Endodermal cell (in vitro differentiated cells): ENCODE measurements at regions not wholly inside any gene's neighbourhood (a gene's known extent, or its start where the extent isn't known, plus 50 kb on each side); places are given as distances from the start of the nearest gene placed in this dataset.

Source experiments
- DNase-seq: peaks from one replicate; pipeline ENCODE4 v3.0.0-alpha.2; 2017
- H3K27ac ChIP-seq: 2 replicates; pipeline ENCODE4 v1.5.1; 2013; ENCODE audit warnings: mild to moderate bottlenecking, low read depth, low read length, moderate library complexity
- H3K27me3 ChIP-seq: 2 replicates; pipeline ENCODE4 v1.6.1; 2013; ENCODE audit warnings: mild to moderate bottlenecking, low read length, moderate library complexity; ENCODE audit not compliant: insufficient read depth, control insufficient read depth, poor library complexity, severe bottlenecking
- H3K36me3 ChIP-seq: 2 replicates; pipeline ENCODE4 v1.7.0; 2013; ENCODE audit warnings: mild to moderate bottlenecking, low read length, moderate library complexity; ENCODE audit not compliant: control insufficient read depth, insufficient read depth
- H3K4me1 ChIP-seq: one replicate; pipeline ENCODE4 v1.7.0; 2013; ENCODE audit warnings: low read length; ENCODE audit not compliant: control insufficient read depth, insufficient read depth
- H3K4me3 ChIP-seq: 2 replicates; pipeline ENCODE4 v1.5.1; 2013; ENCODE audit warnings: mild to moderate bottlenecking, low read length, moderate library complexity
- H3K9ac ChIP-seq: 2 replicates; pipeline ENCODE4 v1.6.1; 2013; ENCODE audit warnings: mild to moderate bottlenecking, low read length, moderate library complexity; ENCODE audit not compliant: poor library complexity, severe bottlenecking; ENCODE audit errors: extremely low read depth
- H3K9me3 ChIP-seq: 2 replicates; pipeline ENCODE4 v1.6.1; 2013; ENCODE audit warnings: mild to moderate bottlenecking, low read length, moderate library complexity; ENCODE audit not compliant: control insufficient read depth
- H3K27ac Mint-ChIP-seq: 2 replicates; pipeline ENCODE4 v1.8.0; 2020; ENCODE audit warnings: mixed read lengths
- H3K27me3 Mint-ChIP-seq: 2 replicates; pipeline ENCODE4 v1.8.0; 2021; ENCODE audit warnings: mild to moderate bottlenecking, mixed read lengths; ENCODE audit not compliant: insufficient read depth
- H3K36me3 Mint-ChIP-seq: 2 replicates; pipeline ENCODE4 v1.8.0; 2020; ENCODE audit warnings: low read depth, mixed read lengths
- H3K4me1 Mint-ChIP-seq: 2 replicates; pipeline ENCODE4 v1.8.0; 2020; ENCODE audit warnings: mixed read lengths
- H3K4me3 Mint-ChIP-seq: 2 replicates; pipeline ENCODE4 v1.8.0; 2020; ENCODE audit warnings: mild to moderate bottlenecking, moderate library complexity, mixed read lengths
- H3K9me3 Mint-ChIP-seq: 2 replicates; pipeline ENCODE4 v1.8.0; 2020; ENCODE audit warnings: mild to moderate bottlenecking, mixed read lengths
- WGBS, 2 experiments: methylation state at CpG; one replicate each; pipeline versions ENCODE4 v1.1.5 to v1.1.7; 2013; ENCODE audit warnings: missing lambda C conversion rate in 2 of 2, mixed read lengths in 1 of 2; ENCODE audit not compliant: insufficient coverage in 1 of 2, insufficient read length in 1 of 2; 5-methylcytosine and 5-hydroxymethylcytosine counted together
- TF ChIP-seq, protein P1 (sequence below): fragments of 200-600 bp; sonication (generic); conservative IDR thresholded peaks from 2 replicates; pipeline ENCODE4 v1.5.0; 2021; ENCODE audit warnings: antibody characterized with exemption, mild to moderate bottlenecking

DNA sequence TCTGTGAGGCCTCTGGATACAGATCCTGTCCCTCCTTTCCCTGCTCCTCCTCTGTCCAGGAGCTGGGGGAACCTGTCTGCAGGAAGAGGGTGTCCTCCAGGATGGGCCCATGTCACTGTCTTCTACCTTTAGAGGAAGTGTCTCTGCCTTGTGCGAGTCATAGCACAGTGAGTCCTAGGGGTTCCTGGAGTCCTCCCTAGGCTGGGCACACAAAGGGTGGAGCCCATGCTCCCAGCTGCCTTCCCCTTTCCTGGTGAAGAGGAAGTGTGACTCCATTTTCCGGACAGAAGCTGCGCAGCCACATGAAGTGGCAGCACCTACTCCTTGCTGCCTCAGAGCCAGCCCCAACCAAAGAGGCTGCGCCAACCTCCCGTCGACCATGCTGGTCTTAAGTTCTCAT is 112.2 kb downstream of the CTTN start:
- Histone ChIP-seq H3K27ac (no peak overlapping the region), H3K9me3 (peaks cover 23% of the 10 kb centered on the region), H3K9ac (no peak overlapping the region), H3K4me3 (no peak overlapping the region), H3K36me3 (no peaks in the 10 kb centered on the region), H3K4me1 (no peaks in the 10 kb centered on the region), H3K27me3 (no peaks in the 10 kb centered on the region)
- Mint-ChIP-seq H3K27ac (no peak overlapping the region), H3K9me3 (peaks cover 18% of the 10 kb centered on the region), H3K27me3 (no peaks in the 10 kb centered on the region), H3K36me3 (no peaks in the 10 kb centered on the region), H3K4me1 (no peaks in the 10 kb centered on the region), H3K4me3 (no peak overlapping the region)
- WGBS, 2 experiments = 94 to 100% methylated on average over 4 to 6 of the region's 6 CpGs
- TF ChIP-seq, protein P1, sequence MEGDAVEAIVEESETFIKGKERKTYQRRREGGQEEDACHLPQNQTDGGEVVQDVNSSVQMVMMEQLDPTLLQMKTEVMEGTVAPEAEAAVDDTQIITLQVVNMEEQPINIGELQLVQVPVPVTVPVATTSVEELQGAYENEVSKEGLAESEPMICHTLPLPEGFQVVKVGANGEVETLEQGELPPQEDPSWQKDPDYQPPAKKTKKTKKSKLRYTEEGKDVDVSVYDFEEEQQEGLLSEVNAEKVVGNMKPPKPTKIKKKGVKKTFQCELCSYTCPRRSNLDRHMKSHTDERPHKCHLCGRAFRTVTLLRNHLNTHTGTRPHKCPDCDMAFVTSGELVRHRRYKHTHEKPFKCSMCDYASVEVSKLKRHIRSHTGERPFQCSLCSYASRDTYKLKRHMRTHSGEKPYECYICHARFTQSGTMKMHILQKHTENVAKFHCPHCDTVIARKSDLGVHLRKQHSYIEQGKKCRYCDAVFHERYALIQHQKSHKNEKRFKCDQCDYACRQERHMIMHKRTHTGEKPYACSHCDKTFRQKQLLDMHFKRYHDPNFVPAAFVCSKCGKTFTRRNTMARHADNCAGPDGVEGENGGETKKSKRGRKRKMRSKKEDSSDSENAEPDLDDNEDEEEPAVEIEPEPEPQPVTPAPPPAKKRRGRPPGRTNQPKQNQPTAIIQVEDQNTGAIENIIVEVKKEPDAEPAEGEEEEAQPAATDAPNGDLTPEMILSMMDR = no peak
- no peak for DNase-seq

DNA sequence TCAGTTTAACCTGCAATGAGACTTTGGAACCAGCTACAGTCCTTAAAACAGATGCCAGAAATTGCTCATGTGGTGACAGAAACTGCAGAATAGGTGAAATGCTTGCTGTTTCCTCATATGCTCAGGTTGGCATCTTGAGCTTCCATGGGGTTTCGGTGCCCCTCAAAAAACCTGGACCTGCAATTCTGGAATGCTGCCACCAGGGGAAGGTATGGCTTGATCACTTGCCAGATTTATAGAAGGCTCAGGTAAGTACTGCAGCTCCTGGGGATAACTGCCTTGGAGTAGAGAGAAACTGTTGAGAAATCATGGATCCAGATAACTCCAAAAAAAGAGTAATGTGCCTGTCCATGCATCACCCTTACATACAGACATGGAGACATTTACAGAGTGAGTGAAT is 113.0 kb downstream of the CTTN start:
- H3K27me3 Mint-ChIP-seq = no peaks in the 10 kb centered on the region
- Histone ChIP-seq H3K27me3 (no peaks in the 10 kb centered on the region), H3K4me1 (no peaks in the 10 kb centered on the region), H3K36me3 (no peaks in the 10 kb centered on the region), H3K9me3 (peaks cover 23% of the 10 kb centered on the region), H3K9ac (no peak overlapping the region), H3K4me3 (no peak overlapping the region), H3K27ac (no peak overlapping the region)
- H3K4me3 Mint-ChIP-seq = no peak overlapping the region
- H3K4me1 Mint-ChIP-seq = no peaks in the 10 kb centered on the region
- TF ChIP-seq, protein P1 = peak; percentile 77
- H3K27ac Mint-ChIP-seq = no peak overlapping the region
- no peaks in the 10 kb centered on the region for H3K36me3 Mint-ChIP-seq
- WGBS, 2 experiments = 80 to 94% methylated on average over 1 of the region's 1 CpG
- H3K9me3 Mint-ChIP-seq = peaks cover 18% of the 10 kb centered on the region
- DNase-seq = peak; percentile 75

DNA sequence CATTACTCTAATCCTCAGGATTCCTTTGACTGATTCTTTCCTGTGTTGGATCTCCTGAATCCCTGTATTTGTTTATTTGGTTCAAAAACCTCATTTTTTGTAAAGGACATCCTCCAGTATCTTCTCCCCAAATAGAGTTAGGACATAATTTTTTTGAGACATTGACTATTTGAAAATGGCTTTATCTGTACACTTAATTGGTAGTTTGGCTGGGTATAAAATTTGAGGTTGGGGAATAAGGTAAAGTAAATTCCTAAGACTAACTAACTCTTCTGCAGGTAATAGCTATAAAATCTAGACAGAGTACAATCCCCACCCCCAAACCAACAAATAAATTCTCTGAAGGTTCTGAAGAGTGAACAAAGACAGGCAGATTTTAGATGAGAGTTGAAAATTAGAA is 114.4 kb downstream of the CTTN start:
- Histone ChIP-seq H3K36me3 (no peaks in the 10 kb centered on the region), H3K4me3 (peak overlapping the region; percentile 24), H3K9ac (no peak overlapping the region), H3K9me3 (peaks cover 23% of the 10 kb centered on the region), H3K4me1 (no peaks in the 10 kb centered on the region), H3K27ac (no peak overlapping the region), H3K27me3 (no peaks in the 10 kb centered on the region)
- Mint-ChIP-seq H3K9me3 (peaks cover 18% of the 10 kb centered on the region), H3K27ac (no peak overlapping the region), H3K4me1 (no peaks in the 10 kb centered on the region), H3K36me3 (no peaks in the 10 kb centered on the region), H3K27me3 (no peaks in the 10 kb centered on the region), H3K4me3 (no peak overlapping the region)
- DNase-seq = no peak
- TF ChIP-seq, protein P1 = no peak
